GM23248 (cell line): ENCODE measurements at regions not wholly inside any gene's neighbourhood (a gene's known extent, or its start where the extent isn't known, plus 50 kb on each side); places are given as distances from the start of the nearest gene placed in this dataset.

Source experiments
- EZH2 ChIP-seq: fragments of 200-600 bp; sonication (generic); IDR thresholded peaks from 2 replicates; pipeline ENCODE4 v1.6.1; 2018; ENCODE audit warnings: antibody characterized with exemption, mild to moderate bottlenecking; ENCODE audit not compliant: insufficient read depth, poor library complexity, severe bottlenecking
- EZH2phosphoT487 ChIP-seq: fragments of 200-600 bp; sonication (generic); IDR thresholded peaks from 2 replicates; pipeline ENCODE4 v1.6.1; 2018; ENCODE audit warnings: antibody characterized with exemption, moderate library complexity, mild to moderate bottlenecking, low read depth; ENCODE audit not compliant: insufficient read depth

- TF ChIP-seq EZH2 (no peak), EZH2phosphoT487 (no peak)
Measured at GRCh38 chrX:69307756-69308155, 142.5 kb upstream of the PJA1 start.
